K562 (cell line): ENCODE measurements at regions not wholly inside any gene's neighbourhood (a gene's known extent, or its start where the extent isn't known, plus 50 kb on each side); places are given as distances from the start of the nearest gene placed in this dataset.

Experiments used
- ATAC-seq: fragments of 200-7000 bp; cut with Tn5 transposase; 3 replicates; pipeline ENCODE4 v1.9.1; 2020; ENCODE audit warnings: moderate library complexity
- BruUV-seq: library from RNA; stranded (reverse); fragments of 400-500 nt; replicated peaks from 2 replicates; lab custom pipeline; 2021; lab: Mats Ljungman, UMichigan
- CTCF ChIA-PET: fragments of 300-600 bp; formaldehyde crosslinking; extraction: SDS; loops from one replicate; lab custom pipeline; 2021; ENCODE audit warnings: low intra/inter-chr PET ratio; lab: Yijun Ruan, JAX
- POLR2A ChIA-PET: fragments of 300-600, 350-650 bp; sonication (Branson Sonifier 250); formaldehyde crosslinking; extraction: SDS; loops from one replicate; lab custom pipeline; 2021; ENCODE audit warnings: antibody characterized with exemption, inconsistent platforms; lab: Yijun Ruan, JAX
- DNase-seq, 4 experiments: peaks; one replicate each; pipeline versions ENCODE4 v3.0.0 to v3.0.0-alpha.2; 2011 to 2018; ENCODE audit warnings: low spot score in 3 of 4, mixed read lengths in 3 of 4; ENCODE audit errors: extremely low read depth in 1 of 4
- FAIRE-seq: peaks from 2 replicates; lab custom pipeline; 2011; peaks lifted over from hg19 to GRCh38; lab: Jason Lieb, UNC
- H2AFZ ChIP-seq: 2 replicates; pipeline ENCODE4 v1.6.0; 2011; ENCODE audit warnings: low read depth, low read length, control low read depth, inconsistent platforms
- H3K27ac ChIP-seq: fragments of 200-600 bp; 3 replicates; pipeline ENCODE4 v1.8.0; 2011; ENCODE audit warnings: low read depth, mild to moderate bottlenecking, control low read depth, inconsistent platforms, low read length, moderate library complexity, mixed read lengths; ENCODE audit errors: extremely low read depth
- H3K27me3 ChIP-seq, 2 experiments: fragments of 300-600 bp in 1 of 2; 2 replicates in 1 of 2; 3 replicates in 1 of 2; pipeline versions ENCODE4 v1.6.0 to v1.8.0; 2011; ENCODE audit warnings: inconsistent platforms in 2 of 2, low read length in 2 of 2, mild to moderate bottlenecking in 1 of 2, mixed read lengths in 1 of 2, moderate library complexity in 1 of 2; ENCODE audit not compliant: control insufficient read depth in 2 of 2, insufficient read depth in 2 of 2
- H3K36me3 ChIP-seq: fragments of 300-600 bp; 3 replicates; pipeline ENCODE4 v1.8.0; 2011; ENCODE audit warnings: mild to moderate bottlenecking, low read length, inconsistent platforms; ENCODE audit not compliant: control insufficient read depth, insufficient read depth
- H3K4me1 ChIP-seq, 2 experiments: fragments of 200-600 bp in 1 of 2; replicated peaks in 1 of 2; 2 replicates in 1 of 2; 3 replicates in 1 of 2; pipeline versions ENCODE4 v1.5.1 to v1.8.0; 2011; ENCODE audit warnings: inconsistent platforms in 2 of 2, low read length in 2 of 2, mild to moderate bottlenecking in 1 of 2, mixed read lengths in 1 of 2, moderate library complexity in 1 of 2; ENCODE audit not compliant: control insufficient read depth in 2 of 2, insufficient read depth in 2 of 2
- H3K4me2 ChIP-seq: 2 replicates; pipeline ENCODE4 v1.6.1; 2011; ENCODE audit warnings: low read length, control low read depth, inconsistent platforms, mixed read lengths; ENCODE audit not compliant: insufficient read depth
- H3K4me3 ChIP-seq: fragments of 200-600 bp; sonication (generic), shearing (Covaris generic); 2 replicates; pipeline ENCODE4 v1.5.1; 2016; ENCODE audit warnings: control low read depth, inconsistent platforms
- H3K79me2 ChIP-seq: fragments of 200-600 bp; 3 replicates; pipeline ENCODE4 v1.8.0; 2011; ENCODE audit warnings: low read length, inconsistent platforms; ENCODE audit not compliant: control insufficient read depth, insufficient read depth
- H3K9ac ChIP-seq, 2 experiments: 2 replicates each; pipeline versions ENCODE4 v1.6.0 to v1.6.1; 2011; ENCODE audit warnings: low read depth in 2 of 2, low read length in 2 of 2, control low read depth in 1 of 2, inconsistent platforms in 1 of 2, mild to moderate bottlenecking in 1 of 2, mixed read lengths in 1 of 2; ENCODE audit not compliant: insufficient read depth in 1 of 2
- H3K9me1 ChIP-seq: one replicate; pipeline ENCODE4 v1.6.0; 2011; ENCODE audit warnings: inconsistent platforms, mild to moderate bottlenecking, low read length, moderate library complexity; ENCODE audit not compliant: control insufficient read depth, insufficient read depth
- H3K9me3 ChIP-seq: replicated peaks from 2 replicates; pipeline ENCODE4 v1.5.1; 2011; ENCODE audit warnings: low read depth, low read length, inconsistent platforms; ENCODE audit not compliant: control insufficient read depth, insufficient read depth
- H4K20me1 ChIP-seq: replicated peaks from 2 replicates; pipeline ENCODE4 v1.6.1; 2011; ENCODE audit warnings: low read length, inconsistent platforms, mixed read lengths; ENCODE audit not compliant: control insufficient read depth, insufficient read depth
- ADNP ChIP-seq: fragments of 200-800 bp; sonication (Bioruptor generic); IDR thresholded peaks from 2 replicates; pipeline ENCODE4 v1.6.1; 2016; ENCODE audit warnings: missing genetic modification characterization, missing compliant biosample characterization
- ARHGAP35 ChIP-seq: fragments of 450-650 bp; IDR thresholded peaks from 2 replicates; pipeline ENCODE4 v1.6.1; 2018; ENCODE audit not compliant: partially characterized antibody
- BCOR ChIP-seq: fragments of 450-650 bp; IDR thresholded peaks from 2 replicates; pipeline ENCODE4 v1.6.1; 2016
- CBX1 ChIP-seq: sonication (generic); IDR thresholded peaks from 2 replicates; pipeline ENCODE4 v1.6.1; 2016; ENCODE audit warnings: antibody characterized with exemption, low read depth, mild to moderate bottlenecking
- CBX3 ChIP-seq, 2 experiments: IDR thresholded peaks; 1 replicate in 1 of 2; 2 replicates in 1 of 2; pipeline ENCODE4 v1.6.1; 2012; ENCODE audit warnings: inconsistent platforms in 2 of 2, low read length in 2 of 2, borderline replicate concordance in 1 of 2, control low read depth in 1 of 2
- CHD4 ChIP-seq: fragments of 200-600 bp; sonication (generic); IDR thresholded peaks from 3 replicates; pipeline ENCODE4 v1.6.1; 2012; ENCODE audit warnings: low read depth, mild to moderate bottlenecking, mixed read lengths, low read length, inconsistent platforms; ENCODE audit not compliant: insufficient read depth, insufficient replicate concordance, poor library complexity, severe bottlenecking
- ETV6 ChIP-seq, 3 experiments: fragments of 150-350 bp in 1 of 3; sonication (generic) in 1 of 3; formaldehyde crosslinking in 1 of 3; IDR thresholded peaks; 2 replicates each; pipeline versions ENCODE4 v1.6.1 to v1.8.0; 2014 to 2022; ENCODE audit warnings: borderline replicate concordance in 2 of 3, low read depth in 2 of 3, antibody characterized with exemption in 1 of 3, low read length in 1 of 3, mild to moderate bottlenecking in 1 of 3, missing genetic modification reagents in 1 of 3
- HDAC1 ChIP-seq, 2 experiments: fragments of 450-650 bp; IDR thresholded peaks; 2 replicates each; pipeline ENCODE4 v1.6.1; 2016 to 2017; ENCODE audit warnings: inconsistent platforms in 1 of 2, mild to moderate bottlenecking in 1 of 2, moderate library complexity in 1 of 2
- HDAC2 ChIP-seq: fragments of 450-650 bp; IDR thresholded peaks from 2 replicates; pipeline ENCODE4 v1.6.1; 2016; ENCODE audit warnings: mild to moderate bottlenecking
- KDM1A ChIP-seq, 2 experiments: fragments of 450-650 bp; IDR thresholded peaks; 2 replicates each; pipeline ENCODE4 v1.6.1; 2016; ENCODE audit warnings: mild to moderate bottlenecking in 2 of 2
- KLF16 ChIP-seq: IDR thresholded peaks from 2 replicates; pipeline ENCODE4 v1.6.1; 2016; ENCODE audit warnings: antibody characterized with exemption
- OTX1 ChIP-seq: fragments of 450-650 bp; formaldehyde crosslinking; IDR thresholded peaks from 2 replicates; pipeline ENCODE4 v1.4.0; 2022; ENCODE audit warnings: mild to moderate bottlenecking
- PHF20 ChIP-seq: fragments of 450-650 bp; IDR thresholded peaks from 2 replicates; pipeline ENCODE4 v1.6.1; 2018; ENCODE audit not compliant: partially characterized antibody
- RBM25 ChIP-seq: fragments of 200-400 bp; formaldehyde crosslinking; IDR thresholded peaks from 2 replicates; pipeline ENCODE4 v1.6.1; 2018; ENCODE audit warnings: low read length, low read depth, moderate library complexity; ENCODE audit not compliant: severe bottlenecking
- RCOR1 ChIP-seq, 2 experiments: IDR thresholded peaks; 2 replicates each; pipeline ENCODE4 v1.6.1; 2012; ENCODE audit warnings: low read depth in 2 of 2, low read length in 2 of 2, borderline replicate concordance in 1 of 2, improper control_type of control experiment in 1 of 2
- SMARCA5 ChIP-seq: fragments of 450-650 bp; IDR thresholded peaks from 2 replicates; pipeline ENCODE4 v1.6.1; 2016
- SPI1 ChIP-seq: IDR thresholded peaks from 2 replicates; pipeline ENCODE4 v1.6.1; 2011; ENCODE audit warnings: low read depth, low read length, control low read depth, borderline replicate concordance
- SRF ChIP-seq, 2 experiments: fragments of 250-450, 450-650 bp in 1 of 2; sonication (Bioruptor Pico) in 1 of 2; sonication (generic) in 1 of 2; formaldehyde crosslinking; IDR thresholded peaks; 2 replicates each; pipeline versions ENCODE4 v1.5.0 to v1.5.1; 2020 to 2022; ENCODE audit warnings: mild to moderate bottlenecking in 1 of 2, missing genetic modification reagents in 1 of 2
- WGBS: fragments of 100-300 bp; shearing (Covaris generic); methylation state at CpG from one replicate; pipeline ENCODE4 v1.1.6; 2016; ENCODE audit warnings: low coverage, mixed read lengths; ENCODE audit not compliant: insufficient coverage; ENCODE audit errors: missing lambda C conversion rate; 5-methylcytosine and 5-hydroxymethylcytosine counted together
- in situ Hi-C: fragments of 300-500 bp; cut with MboI; formaldehyde crosslinking; loops from 4 replicates; pipeline ENCODE4 v1.15.0; 2018; ENCODE audit warnings: inconsistent platforms, mixed read lengths
- intact Hi-C: fragments of 100-400 bp; cut with micrococcal nuclease; formaldehyde crosslinking; loops from 2 replicates; pipeline ENCODE4 v1.14.2; 2022
- TF ChIP-seq, protein P1 (sequence below): fragments of 250-450 bp; sonication (Bioruptor Pico); IDR thresholded peaks from 2 replicates; pipeline ENCODE4 v1.9.0; 2021; ENCODE audit warnings: mild to moderate bottlenecking
- TF ChIP-seq, protein P2 (sequence below): sonication (generic); formaldehyde crosslinking; IDR thresholded peaks from 2 replicates; pipeline ENCODE4 v1.8.0; 2022; ENCODE audit warnings: mild to moderate bottlenecking, missing genetic modification reagents

DNA sequence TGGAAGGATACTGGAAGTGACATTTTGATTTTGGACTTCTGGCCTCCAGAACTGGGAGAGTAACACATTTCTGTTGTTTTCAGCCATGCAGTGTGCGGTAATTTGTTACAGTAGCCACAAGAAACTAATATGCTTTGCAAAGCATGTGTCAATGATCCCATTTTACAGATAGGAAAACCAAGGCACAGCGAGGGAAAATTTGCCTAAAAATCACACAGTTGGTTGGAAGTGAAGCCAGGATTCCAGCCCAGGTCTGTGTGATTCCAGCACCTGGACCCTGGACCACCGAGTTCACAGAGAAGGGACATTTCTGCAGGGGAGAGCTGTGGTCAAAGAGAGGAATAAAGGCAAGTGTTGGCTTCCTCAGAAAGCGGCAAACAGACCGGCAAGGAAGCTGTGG is 106.7 kb upstream of the MED13L start:
- 82% methylated on average over 5 of the region's 5 CpGs for WGBS
- no peaks in the 10 kb centered on the region for H3K36me3 ChIP-seq
- H3K79me2 ChIP-seq = no peaks in the 10 kb centered on the region
- H3K4me2 ChIP-seq = peak overlapping the region; percentile 16; the same call in 1 of the 2 replicates
- peaks cover 47 to 51% of the 10 kb centered on the region in 2 experiments for H3K4me1 ChIP-seq
- peak overlapping the region; percentile 60; the same call in 1 of the 2 replicates for H2AFZ ChIP-seq
- no peaks in the 10 kb centered on the region for H4K20me1 ChIP-seq
- DNase-seq = no peak
- H3K9ac ChIP-seq = peak overlapping the region in 1 of 2 experiments; percentile 2; a peak in 1 of 4 replicates
- H3K27ac ChIP-seq = peak overlapping the region; percentile 85
- no peaks in the 10 kb centered on the region for H3K9me1 ChIP-seq
- H3K9me3 ChIP-seq = 0 out of 2 replicates have a peak, but pooled peaks cover 8% of the 10 kb centered on the region
- ChIA-PET CTCF (no interaction called here), POLR2A (interaction anchor here (0.7 to 3.0 kb wide), 3 partner anchors 8 to 215 kb away, joined by 3 to 7 read pairs (median 3); no protein-coding TSS in a partner anchor)
- H3K4me3 ChIP-seq = no peak overlapping the region
- BruUV-seq = no TSS peak
- TF ChIP-seq SPI1 (no peak), KDM1A (IDR thresholded peaks at IDR 0.05) (peak; percentile 91 to 95), CHD4 (peak; percentile 56), SMARCA5 (peak; percentile 94), HDAC2 (peak; percentile 95), ETV6 (IDR thresholded peaks at IDR 0.05; ENCODE audit: borderline replicate concordance in 1 of 2, low read depth in 2 of 2, low read length in 1 of 2) (no peak), ETV6 (CRISPR knock-in tag; IDR thresholded peaks at IDR 0.05; ENCODE audit: borderline replicate concordance) (peak; percentile 67; the same call in 1 of the 2 replicates), OTX1 (CRISPR knock-in tag) (no peak), BCOR (peak; percentile 99), HDAC1 (IDR thresholded peaks at IDR 0.05) (0 out of 4 replicates have a peak, but pooled peaks of 1 of the 2 experiments have one; percentile 37), CBX1 (peak; percentile 89), CBX3 (IDR thresholded peaks at IDR 0.05; ENCODE audit: borderline replicate concordance in 1 of 2, low read length in 2 of 2) (peak in 1 of 2 experiments; percentile 72; a peak in 2 of 3 replicates), KLF16 (no peak), RCOR1 (IDR thresholded peaks at IDR 0.05; ENCODE audit: borderline replicate concordance in 1 of 2, low read depth in 2 of 2, low read length in 2 of 2) (peak; percentile 44 to 90), PHF20 (peak; percentile 71), ADNP (tag) (peak; percentile 95), ARHGAP35 (no peak), SRF (CRISPR knock-in tag; IDR thresholded peaks at IDR 0.05) (no peak), RBM25 (peak; percentile 95)
- TF ChIP-seq, protein P1, sequence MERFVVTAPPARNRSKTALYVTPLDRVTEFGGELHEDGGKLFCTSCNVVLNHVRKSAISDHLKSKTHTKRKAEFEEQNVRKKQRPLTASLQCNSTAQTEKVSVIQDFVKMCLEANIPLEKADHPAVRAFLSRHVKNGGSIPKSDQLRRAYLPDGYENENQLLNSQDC (CRISPR knock-in tag) = no peak
- TF ChIP-seq, protein P2, sequence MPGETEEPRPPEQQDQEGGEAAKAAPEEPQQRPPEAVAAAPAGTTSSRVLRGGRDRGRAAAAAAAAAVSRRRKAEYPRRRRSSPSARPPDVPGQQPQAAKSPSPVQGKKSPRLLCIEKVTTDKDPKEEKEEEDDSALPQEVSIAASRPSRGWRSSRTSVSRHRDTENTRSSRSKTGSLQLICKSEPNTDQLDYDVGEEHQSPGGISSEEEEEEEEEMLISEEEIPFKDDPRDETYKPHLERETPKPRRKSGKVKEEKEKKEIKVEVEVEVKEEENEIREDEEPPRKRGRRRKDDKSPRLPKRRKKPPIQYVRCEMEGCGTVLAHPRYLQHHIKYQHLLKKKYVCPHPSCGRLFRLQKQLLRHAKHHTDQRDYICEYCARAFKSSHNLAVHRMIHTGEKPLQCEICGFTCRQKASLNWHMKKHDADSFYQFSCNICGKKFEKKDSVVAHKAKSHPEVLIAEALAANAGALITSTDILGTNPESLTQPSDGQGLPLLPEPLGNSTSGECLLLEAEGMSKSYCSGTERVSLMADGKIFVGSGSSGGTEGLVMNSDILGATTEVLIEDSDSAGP (CRISPR knock-in tag) = no peak
- no peaks in the 10 kb centered on the region for H3K27me3 ChIP-seq
- FAIRE-seq = no peak
- in situ Hi-C loops = no loop called here
- intact Hi-C loops = loop anchor here (2.0 kb wide), 1 partner anchor 25 kb away; no protein-coding TSS in a partner anchor
- ATAC-seq = no peak
